Esophagus squamous epithelium (tissue), 5 donors: ENCODE measurements at regions not wholly inside any gene's neighbourhood (a gene's known extent, or its start where the extent isn't known, plus 50 kb on each side); places are given as distances from the start of the nearest gene placed in this dataset.

Experiments used
- DNase-seq: peaks from one replicate; lab custom pipeline; 2025; lab: John Stamatoyannopoulos, UW
- H3K27ac ChIP-seq, 4 donors: fragments of 200-600 bp; sonication (generic); one replicate each; pipeline ENCODE4 v1.5.1; 2016 to 2019; ENCODE audit warnings: mild to moderate bottlenecking in 1 of 4
- H3K27me3 ChIP-seq, 4 donors: fragments of 200-600 bp; sonication (generic); 1 replicate in 3 of 4; 2 replicates in 1 of 4; pipeline versions ENCODE4 v1.5.1 to v1.6.0; 2017 to 2021; ENCODE audit warnings: antibody characterized with exemption in 1 of 4
- H3K36me3 ChIP-seq, 3 donors: fragments of 200-600 bp; sonication (generic); one replicate each; pipeline ENCODE4 v1.5.1; 2016 to 2019
- H3K4me1 ChIP-seq, 3 donors: fragments of 200-600 bp; sonication (generic); one replicate each; pipeline ENCODE4 v1.5.1; 2017 to 2019
- H3K4me3 ChIP-seq, 4 donors: fragments of 200-600 bp; sonication (generic); 1 replicate in 3 of 4; 2 replicates in 1 of 4; pipeline ENCODE4 v1.5.1; 2016 to 2019; ENCODE audit warnings: mild to moderate bottlenecking in 2 of 4, moderate library complexity in 1 of 4
- H3K9me3 ChIP-seq, 3 donors: fragments of 200-600 bp; sonication (generic); one replicate each; pipeline ENCODE4 v1.5.1; 2016 to 2019
- POLR2A ChIP-seq, 4 donors: fragments of 450-650 bp; IDR thresholded peaks; one replicate each; pipeline ENCODE4 v1.6.1; 2017; ENCODE audit warnings: antibody characterized with exemption in 4 of 4, mild to moderate bottlenecking in 4 of 4, moderate library complexity in 3 of 4
- WGBS, 2 donors: methylation state at CpG; one replicate each; pipeline ENCODE4 v1.1.5; 2018; 5-methylcytosine and 5-hydroxymethylcytosine counted together
- intact Hi-C: fragments of 100-400 bp; cut with DNase I; formaldehyde crosslinking; loops from one replicate; pipeline ENCODE4 v1.15.0; 2022
- TF ChIP-seq, protein P1 (sequence below), 6 experiments: fragments of 450-650 bp in 4 of 6; fragments of 200-600 bp in 2 of 6; sonication (generic) in 2 of 6; IDR thresholded peaks; one replicate each; pipeline ENCODE4 v1.5.1; 2016 to 2019; ENCODE audit warnings: antibody characterized with exemption in 6 of 6, mild to moderate bottlenecking in 4 of 6, moderate library complexity in 4 of 6
- donor health status: DM: yes; HTN: yes; CAD: no.

DNA sequence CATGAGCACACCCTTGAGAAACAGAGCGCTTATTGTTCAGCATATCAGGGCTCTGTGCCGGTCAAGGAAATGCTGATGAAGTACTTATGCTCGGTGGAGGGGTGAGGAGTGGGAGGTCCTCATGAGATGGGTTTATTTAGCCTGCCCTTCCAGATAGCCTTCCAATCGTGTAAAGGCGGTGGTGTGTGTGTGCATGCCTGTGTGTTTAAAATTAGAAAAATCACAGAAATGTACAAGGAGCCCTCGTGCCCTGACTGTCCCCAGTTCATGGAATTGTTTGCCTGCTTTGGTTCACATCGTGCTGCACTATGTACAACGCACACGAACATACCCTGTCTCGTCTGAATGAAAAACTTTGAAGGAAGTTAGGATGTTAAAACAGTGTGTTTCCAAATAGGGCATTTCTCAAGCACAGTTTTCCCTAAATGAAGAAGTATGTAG is 158.6 kb downstream of the AQP4 start:
- H3K4me3 ChIP-seq: no peak overlapping the region
- DNase-seq: no peak
- no peak overlapping the region for H3K27ac ChIP-seq
- TF ChIP-seq, protein P1, sequence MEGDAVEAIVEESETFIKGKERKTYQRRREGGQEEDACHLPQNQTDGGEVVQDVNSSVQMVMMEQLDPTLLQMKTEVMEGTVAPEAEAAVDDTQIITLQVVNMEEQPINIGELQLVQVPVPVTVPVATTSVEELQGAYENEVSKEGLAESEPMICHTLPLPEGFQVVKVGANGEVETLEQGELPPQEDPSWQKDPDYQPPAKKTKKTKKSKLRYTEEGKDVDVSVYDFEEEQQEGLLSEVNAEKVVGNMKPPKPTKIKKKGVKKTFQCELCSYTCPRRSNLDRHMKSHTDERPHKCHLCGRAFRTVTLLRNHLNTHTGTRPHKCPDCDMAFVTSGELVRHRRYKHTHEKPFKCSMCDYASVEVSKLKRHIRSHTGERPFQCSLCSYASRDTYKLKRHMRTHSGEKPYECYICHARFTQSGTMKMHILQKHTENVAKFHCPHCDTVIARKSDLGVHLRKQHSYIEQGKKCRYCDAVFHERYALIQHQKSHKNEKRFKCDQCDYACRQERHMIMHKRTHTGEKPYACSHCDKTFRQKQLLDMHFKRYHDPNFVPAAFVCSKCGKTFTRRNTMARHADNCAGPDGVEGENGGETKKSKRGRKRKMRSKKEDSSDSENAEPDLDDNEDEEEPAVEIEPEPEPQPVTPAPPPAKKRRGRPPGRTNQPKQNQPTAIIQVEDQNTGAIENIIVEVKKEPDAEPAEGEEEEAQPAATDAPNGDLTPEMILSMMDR (IDR thresholded peaks at IDR 0.05): no peak
- no peak for TF ChIP-seq POLR2A (IDR thresholded peaks at IDR 0.05)
- no peaks in the 10 kb centered on the region for H3K27me3 ChIP-seq
- no peaks in the 10 kb centered on the region for H3K9me3 ChIP-seq
- H3K36me3 ChIP-seq: no peaks in the 10 kb centered on the region
- H3K4me1 ChIP-seq: no peaks in the 10 kb centered on the region
- intact Hi-C loops: no loop called here
- WGBS, 2 donors: 57 to 69% methylated on average over 10 of the region's 10 CpGs

DNA sequence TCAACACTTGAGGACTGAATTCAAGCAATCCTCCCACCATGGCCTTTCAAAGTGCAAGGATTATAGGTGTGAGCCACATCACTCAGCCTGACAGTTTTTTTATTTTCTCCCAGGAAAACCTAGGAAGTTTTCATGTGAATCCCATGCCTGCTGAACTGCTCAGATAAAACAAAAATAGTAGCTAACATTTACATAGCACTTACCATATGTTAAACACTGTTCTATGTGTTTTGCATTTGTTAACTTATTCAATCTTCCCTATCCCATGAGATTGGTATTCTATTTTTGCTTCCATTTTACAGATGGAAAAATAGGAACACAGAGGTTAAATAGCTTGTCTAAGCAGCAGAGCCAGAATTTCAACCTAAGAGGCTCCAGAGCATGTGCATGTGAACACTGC is 157.4 kb upstream of the KCTD1 start:
- H3K4me3 ChIP-seq: no peak overlapping the region
- H3K9me3 ChIP-seq: no peaks in the 10 kb centered on the region
- TF ChIP-seq, protein P1 (IDR thresholded peaks at IDR 0.05): no peak
- no peaks in the 10 kb centered on the region for H3K36me3 ChIP-seq
- intact Hi-C loops: no loop called here
- H3K4me1 ChIP-seq: no peaks in the 10 kb centered on the region
- H3K27ac ChIP-seq: no peak overlapping the region
- no peak for DNase-seq
- no peaks in the 10 kb centered on the region for H3K27me3 ChIP-seq

DNA sequence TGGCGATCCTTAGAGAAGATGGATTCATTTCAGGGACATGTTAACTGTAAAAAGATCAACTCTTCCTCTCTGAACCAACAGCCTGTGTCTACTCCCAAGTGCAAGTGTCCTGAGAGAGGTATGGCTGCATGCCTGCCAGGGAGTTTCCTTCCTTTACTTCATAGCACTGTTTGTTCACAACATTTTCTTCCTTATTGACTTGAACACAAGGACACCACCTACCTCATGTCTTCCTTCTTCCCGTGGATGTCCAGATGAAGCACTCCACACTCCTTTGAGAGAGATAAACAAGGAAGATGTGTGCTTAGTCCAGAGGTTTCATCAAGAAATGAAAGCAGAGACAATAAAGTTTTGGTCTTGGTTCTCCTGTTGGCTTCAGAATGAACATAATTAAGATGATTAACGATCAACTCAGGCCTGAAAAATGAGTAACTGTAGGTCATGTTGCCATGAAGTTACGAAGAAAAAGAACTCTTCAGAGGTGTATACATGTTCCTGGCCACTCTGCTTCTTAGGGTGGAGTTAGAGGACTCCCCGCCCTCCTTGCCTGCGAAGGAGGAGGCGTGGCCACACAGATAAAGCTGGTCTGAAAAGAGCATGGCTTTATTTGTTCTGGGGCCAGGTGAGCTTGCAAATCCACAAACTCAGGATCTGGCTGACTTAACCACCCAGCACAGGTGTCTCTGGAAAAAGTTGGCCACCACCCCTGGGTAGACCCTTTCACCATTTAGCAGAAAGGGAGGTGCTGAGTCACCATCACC is 155.0 kb upstream of the KCTD1 start:
- H3K27ac ChIP-seq: no peak overlapping the region
- no peaks in the 10 kb centered on the region for H3K9me3 ChIP-seq
- H3K27me3 ChIP-seq: peaks cover 0 to 4% (median 0%) of the 10 kb centered on the region in 4 donors
- TF ChIP-seq, protein P1 (IDR thresholded peaks at IDR 0.05): no peak
- TF ChIP-seq POLR2A (IDR thresholded peaks at IDR 0.05): no peak
- intact Hi-C loops: no loop called here
- 50 to 69% methylated on average over 7 of the region's 7 CpGs for WGBS, 2 donors
- no peak overlapping the region for H3K4me3 ChIP-seq
- no peaks in the 10 kb centered on the region for H3K4me1 ChIP-seq
- H3K36me3 ChIP-seq: no peaks in the 10 kb centered on the region
- DNase-seq: no peak

DNA sequence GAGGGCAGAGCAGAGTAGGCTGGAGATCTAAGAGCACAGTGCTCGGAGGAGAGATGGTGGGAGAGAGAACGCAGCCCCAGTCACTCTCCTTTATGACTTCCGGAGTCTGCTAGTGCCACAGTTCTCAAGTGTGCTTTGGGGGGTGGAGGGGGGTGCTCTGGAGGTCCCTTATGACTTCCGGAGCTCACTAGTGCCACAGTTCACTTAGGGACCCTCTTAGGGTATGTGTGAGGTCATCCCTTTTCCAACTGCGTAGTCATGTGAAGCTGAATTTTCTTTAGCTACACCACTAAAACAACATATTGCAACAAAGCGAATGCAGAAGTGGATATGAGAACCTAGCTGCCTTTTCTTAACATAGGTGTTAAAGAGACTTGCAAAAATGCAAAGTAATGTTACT is 153.7 kb upstream of the KCTD1 start:
- Histone ChIP-seq H3K27me3 (peaks cover 0 to 4% (median 0%) of the 10 kb centered on the region in 4 donors), H3K4me1 (no peaks in the 10 kb centered on the region), H3K27ac (no peak overlapping the region), H3K4me3 (no peak overlapping the region), H3K9me3 (no peaks in the 10 kb centered on the region), H3K36me3 (no peaks in the 10 kb centered on the region)
- intact Hi-C loops: no loop called here
- WGBS, 2 donors: 73% methylated on average over 3 to 5 of the region's 6 CpGs
- TF ChIP-seq POLR2A (IDR thresholded peaks at IDR 0.05): no peak
- TF ChIP-seq, protein P1 (IDR thresholded peaks at IDR 0.05): no peak
- no peak for DNase-seq

DNA sequence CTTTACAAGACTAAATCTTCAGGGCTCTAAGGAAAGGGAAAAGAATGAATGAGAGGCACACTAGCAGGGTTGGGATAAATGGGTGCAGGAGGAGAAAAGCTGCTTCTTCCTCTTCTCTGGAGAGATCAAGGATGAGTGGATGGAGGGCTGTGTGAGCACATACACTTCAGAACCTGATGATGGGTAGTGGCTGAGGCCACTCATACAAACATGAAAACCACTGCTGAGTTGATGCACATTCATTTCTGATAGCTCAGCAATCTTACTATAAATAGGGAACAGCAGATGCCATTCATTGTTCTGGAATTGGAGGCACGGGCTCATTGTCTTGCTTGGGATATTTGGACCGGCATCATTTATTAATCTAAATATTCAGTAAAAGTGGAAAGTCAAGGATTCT is 152.4 kb upstream of the KCTD1 start:
- WGBS, 2 donors: 94 to 96% methylated on average over 2 of the region's 2 CpGs
- TF ChIP-seq, protein P1 (IDR thresholded peaks at IDR 0.05): no peak
- TF ChIP-seq POLR2A (IDR thresholded peaks at IDR 0.05): no peak

More for the DNA sequence above, 152.4 kb upstream of the KCTD1 start:
- no peaks in the 10 kb centered on the region for H3K36me3 ChIP-seq
- H3K4me3 ChIP-seq: no peak overlapping the region
- intact Hi-C loops: no loop called here
- no peaks in the 10 kb centered on the region for H3K9me3 ChIP-seq
- H3K27ac ChIP-seq: no peak overlapping the region
- H3K27me3 ChIP-seq: peaks cover 0 to 4% (median 0%) of the 10 kb centered on the region in 4 donors
- DNase-seq: no peak
- no peaks in the 10 kb centered on the region for H3K4me1 ChIP-seq
